HG03039 (cell line): ENCODE measurements at regions not wholly inside any gene's neighbourhood (a gene's known extent, or its start where the extent isn't known, plus 50 kb on each side); places are given as distances from the start of the nearest gene placed in this dataset.
"Not testable (repeated sequence)": the region's sequence is repeated elsewhere in the genome, so short reads cannot be mapped to it uniquely, and the experiment has no call there.

Source experiments
- ATAC-seq: cut with Tn5 transposase; IDR thresholded peaks from one replicate; pipeline ENCODE4 v1.9.1; 2021; ENCODE audit warnings: mild to moderate bottlenecking, moderate library complexity; ENCODE audit not compliant: unreplicated experiment

DNA sequence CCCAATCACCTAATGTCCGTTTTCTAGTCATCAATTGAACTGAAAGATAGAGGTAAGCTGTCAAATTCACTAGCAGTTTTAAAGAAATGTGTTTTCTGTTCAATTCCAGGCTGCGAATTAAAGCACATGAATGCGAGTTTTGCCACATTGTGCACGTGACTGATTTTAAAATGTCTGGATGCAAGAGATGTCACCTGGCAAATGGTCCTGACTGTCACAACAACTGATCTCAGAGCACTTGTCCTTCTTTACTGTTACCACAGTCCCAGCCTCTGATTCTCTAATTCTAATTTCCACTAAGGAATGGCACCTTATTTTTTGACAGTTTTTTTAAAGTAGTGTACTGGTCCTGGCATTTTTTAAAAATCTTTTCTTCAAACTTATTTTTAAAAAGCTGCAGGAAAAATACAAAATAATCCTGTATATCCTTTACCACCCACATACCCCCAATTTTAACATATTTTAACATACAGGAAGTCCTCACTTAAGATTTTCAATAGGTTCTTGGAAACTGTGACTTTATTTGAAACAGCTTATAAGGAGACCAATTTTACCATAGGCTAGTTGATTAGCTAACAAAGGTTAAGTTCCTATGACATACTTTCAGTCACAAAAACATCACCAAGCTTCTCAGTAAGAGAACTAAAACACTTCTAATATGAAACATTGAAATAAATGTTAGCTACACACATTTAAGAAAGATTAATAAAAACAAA lies 1364.3 kb downstream of the EFNA5 start:
- ATAC-seq: no peak

DNA sequence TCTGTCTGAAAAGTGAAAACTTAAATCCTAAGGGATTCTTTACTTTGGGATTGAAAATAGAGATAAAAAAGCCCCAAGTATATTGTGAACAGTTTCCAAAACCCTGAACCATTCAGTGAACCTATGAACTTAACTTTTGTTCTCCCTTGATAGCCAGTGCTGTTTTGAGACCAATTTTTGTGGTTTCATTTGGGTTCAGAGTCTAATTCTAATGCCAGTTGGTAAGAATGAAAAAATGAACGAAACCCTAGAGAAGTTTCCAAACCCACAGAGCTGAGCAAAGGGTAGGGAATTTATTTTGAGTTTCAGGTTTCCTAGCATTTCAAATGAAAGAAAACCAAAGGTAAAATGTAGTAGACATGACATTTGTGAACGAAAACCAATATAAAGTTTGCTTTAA lies 1366.8 kb downstream of the EFNA5 start:
- no peak for ATAC-seq

DNA sequence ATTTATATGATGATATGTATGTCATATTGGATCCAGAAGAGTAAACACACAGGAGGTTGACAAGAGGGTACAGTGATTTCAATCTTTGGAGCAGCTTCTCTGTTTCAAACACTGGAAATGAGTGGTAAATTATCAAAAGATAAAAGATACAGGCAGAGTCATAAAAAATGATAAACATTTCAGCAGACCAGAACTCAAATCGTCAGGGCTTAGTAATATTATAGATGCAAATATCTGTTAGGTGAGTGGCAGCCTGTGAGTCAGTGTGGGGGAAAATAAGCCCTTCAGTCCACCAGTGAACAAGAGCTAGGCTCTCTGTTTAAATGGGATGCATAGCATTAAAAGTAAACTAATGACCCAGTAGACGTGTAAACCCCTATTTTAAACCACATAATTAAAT lies 1378.1 kb downstream of the EFNA5 start:
- no peak for ATAC-seq

DNA sequence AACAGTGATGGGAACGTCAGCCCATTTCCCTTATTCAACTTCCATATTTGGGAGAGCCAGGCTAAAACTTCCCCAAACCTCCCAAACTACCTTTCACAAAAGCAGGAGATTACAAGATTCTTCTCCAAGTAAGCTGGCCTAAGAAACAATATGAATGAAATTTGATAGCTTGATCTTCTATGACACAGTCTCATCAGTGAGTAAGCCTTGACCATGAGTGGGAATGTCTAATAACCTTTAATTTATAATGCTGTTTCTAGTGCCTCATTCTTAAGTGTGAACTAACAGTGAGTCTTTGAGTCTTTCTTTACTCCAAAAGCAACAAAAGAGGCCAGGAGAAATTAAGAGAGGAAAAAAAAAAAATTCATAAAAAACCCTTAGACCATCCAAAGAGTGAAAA lies 1379.9 kb downstream of the EFNA5 start:
- ATAC-seq: no peak

DNA sequence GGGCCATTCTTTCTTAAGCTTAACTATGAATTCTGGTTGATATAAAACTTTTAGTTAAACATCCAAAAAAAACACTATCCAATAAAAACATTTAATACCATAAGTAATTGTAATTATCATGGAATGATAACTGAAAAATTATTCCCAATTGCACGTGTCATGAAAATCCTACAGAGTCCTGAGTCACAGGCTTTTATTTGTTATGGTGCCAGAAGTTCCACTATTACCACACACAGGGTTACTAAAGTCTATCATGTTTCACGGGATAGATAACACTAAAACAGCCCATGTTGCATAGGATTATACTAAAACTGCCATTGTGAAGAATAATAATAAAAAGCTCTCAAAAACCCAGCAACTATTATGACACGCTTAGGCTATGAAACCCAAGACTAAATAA lies 1381.8 kb downstream of the EFNA5 start:
- no peak for ATAC-seq

DNA sequence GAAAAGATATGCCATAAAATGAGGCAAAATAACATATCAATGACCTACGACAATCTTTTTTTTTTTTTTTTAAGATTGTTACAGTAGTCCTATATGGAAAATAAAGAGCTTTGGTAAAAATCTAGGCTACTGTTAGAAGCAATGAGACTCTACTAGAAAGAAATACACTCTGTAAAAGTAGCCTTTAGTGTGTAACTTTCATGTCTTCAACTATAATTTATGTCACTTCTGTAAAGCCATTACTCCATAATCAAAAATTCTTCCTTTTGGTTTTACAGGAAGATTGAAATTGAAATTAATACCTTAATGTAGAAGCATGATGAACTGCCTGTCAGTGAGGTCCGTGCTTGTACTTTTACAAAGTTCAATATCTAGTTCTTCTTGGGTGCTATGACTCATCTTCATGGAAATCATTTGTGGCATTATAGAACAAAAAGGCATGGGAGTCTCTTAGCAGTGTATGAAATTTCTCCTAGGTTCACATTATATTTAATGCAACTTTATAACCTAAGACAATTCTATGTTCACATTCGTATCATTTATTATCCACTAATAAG lies 1393.1 kb downstream of the EFNA5 start:
- no peak for ATAC-seq

DNA sequence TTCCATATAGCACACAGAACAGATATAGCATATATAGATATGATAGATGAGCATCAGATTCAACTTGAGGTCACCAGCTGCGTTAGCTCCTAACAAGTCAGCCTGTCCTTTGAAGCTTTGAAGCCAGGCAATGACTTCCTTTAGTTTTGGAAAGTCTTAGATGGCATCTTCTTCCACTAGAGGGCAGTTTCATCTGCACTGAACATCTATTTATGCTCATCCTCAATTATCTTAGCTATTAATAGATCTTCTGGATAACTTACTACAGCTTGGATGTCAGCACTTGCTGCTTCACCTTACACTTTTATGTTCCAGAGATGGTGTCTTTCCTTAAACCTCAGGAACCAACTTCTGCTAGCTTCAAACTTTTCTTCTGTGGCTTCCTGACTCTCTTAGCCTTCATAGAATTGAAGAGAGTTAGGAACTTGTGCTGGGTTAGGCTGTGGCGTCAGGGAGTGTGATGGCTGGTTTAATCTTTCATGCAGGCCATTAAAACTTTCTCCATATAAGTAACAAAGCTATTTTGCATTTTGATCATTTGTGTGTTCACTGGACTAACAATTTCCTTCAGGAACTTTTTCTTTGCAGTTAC lies 1401.4 kb downstream of the EFNA5 start:
- no peak for ATAC-seq

DNA sequence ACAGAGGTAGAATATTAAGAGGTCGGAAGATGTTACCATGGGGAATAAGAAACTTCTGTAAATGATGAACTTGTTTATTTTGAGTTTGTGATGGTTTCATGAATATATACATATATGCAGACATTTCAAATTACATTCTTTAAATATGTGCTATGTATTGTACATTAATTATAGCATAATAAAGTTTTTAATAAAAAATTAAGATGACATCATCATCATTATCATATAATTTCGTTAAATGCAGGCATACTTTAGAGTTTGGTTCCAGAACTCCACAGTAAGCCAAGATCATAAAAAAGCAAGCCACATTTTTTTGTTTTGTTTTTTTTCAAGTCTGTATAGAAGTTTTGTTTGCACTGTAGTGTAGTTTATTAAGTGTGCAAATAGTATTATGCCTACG lies 1403.5 kb downstream of the EFNA5 start:
- no peak for ATAC-seq

DNA sequence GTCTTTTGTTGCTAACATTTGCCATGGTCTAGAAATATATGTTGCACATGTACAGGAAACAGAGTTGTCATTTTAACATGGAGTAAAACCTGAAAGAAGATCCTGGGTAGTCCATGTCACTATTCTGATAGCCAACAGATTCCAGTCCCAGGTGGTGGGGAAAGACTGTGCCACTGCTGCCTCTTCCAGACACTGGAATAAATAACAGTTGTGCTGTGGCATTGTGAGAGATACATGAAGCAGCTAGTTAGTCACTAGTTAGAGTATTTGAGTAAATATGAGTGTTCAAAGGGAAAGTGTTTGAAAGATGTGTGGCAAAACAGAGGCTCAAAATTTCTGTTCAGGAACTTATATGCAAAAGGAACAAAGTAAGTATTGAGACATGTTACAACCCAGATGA lies 1408.3 kb downstream of the EFNA5 start:
- no peak for ATAC-seq

DNA sequence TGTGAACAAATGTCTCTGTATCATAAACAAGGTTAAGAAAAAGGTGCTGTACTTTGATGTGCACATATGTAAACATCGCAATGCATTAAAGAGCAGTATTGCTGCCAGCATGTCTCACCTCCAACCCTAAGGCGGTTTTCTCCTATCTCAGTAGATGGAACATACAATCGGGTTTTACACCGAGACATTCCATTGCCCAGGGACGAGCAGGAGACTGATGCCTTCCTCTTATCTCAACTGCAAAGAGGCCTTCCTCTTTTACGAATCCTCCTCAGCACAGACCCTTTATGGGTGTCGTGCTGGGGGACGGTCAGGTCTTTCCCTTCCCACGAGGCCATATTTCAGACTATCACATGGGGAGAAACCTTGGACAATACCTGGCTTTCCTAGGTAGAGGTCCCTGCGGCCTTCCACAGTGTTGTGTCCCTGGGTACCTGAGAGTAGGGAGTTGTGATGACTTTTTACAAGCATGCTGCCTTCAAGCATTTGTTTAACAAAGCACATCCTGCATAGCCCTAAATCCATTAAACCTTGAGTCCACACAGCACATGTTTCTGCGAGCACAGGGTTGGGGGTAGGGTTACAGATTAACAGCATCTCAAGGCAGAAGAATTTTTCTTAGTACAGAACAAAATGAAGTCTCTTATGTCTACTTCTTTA lies 1411.2 kb downstream of the EFNA5 start:
- not testable (repeated sequence) for ATAC-seq

DNA sequence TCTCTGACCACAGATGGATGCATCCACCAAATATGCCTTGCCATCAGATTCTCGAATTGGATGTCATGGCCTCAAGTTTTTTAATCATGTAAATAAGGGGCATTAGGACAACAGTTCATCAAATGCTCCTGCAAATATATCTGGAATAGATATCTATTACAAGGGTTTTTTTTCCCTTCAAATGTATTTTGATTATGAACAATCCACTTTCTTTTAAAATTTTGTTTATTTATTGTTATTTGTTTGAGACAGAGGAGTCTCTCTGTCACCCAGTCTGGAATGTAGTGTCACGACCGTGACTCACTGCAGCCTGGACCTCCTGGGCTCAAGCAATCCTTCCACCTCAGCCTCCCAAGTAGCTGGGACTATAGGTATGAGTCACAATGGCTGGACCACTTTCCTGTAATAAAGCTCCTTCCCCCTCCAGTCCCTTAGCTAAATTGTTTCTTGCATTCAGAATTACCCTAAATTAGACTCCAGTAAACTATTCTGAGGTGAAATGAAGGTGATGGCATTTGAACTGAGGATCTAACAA lies 1412.1 kb downstream of the EFNA5 start:
- ATAC-seq: no peak

DNA sequence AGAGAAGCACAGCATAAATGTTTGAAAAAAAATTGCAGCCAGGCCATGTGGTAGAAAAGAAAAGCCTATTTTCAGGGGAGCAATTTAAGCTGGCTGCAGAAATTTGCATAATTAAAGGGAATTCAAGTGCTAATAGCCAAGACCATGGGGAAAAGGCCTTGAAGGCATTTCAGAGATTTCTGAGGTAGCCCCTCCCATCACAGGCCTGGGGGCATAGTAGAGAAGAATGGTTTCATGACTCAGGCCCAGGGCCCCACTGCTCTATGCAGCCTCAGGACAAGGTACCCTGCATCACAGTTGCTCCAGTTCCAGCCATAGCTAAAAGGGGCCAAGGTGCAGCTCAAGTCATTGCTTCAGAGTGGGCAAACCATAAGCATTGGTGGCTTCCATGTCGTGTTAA lies 1416.0 kb downstream of the EFNA5 start:
- ATAC-seq: no peak

DNA sequence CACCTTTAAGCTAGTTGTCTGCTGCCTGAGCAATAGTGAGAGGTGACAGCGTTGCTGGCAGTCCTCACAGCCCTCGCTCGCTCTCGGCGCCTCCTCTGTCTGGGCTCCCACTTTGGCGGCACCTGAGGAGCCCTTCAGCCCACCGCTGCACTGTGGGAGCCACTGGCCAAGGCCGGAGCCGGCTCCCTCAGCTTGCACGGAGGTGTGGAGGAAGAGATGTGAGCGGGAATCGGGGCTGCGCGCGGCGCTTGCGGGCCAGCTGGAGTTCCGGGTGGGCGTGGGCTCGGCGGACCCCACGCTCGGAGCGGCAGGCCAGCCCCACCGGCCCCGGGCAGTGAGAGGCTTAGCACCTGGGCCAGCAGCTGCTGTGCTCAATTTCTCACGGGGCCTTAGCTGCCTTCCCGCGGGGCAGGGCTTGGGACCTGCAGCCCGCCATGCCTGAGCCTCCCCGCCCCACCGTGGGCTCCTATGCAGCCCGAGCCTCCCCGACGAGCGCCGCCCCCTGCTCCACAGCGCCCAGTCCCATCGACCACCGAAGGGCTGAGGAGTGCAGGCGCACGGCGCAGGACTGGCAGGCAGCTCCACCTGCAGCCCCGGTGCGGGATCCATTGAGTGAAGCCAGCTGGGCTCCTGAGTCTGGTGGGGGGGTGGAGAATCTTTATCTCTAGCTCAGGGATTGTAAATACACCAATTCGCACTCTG lies 1424.5 kb downstream of the EFNA5 start:
- ATAC-seq: not testable (repeated sequence)

DNA sequence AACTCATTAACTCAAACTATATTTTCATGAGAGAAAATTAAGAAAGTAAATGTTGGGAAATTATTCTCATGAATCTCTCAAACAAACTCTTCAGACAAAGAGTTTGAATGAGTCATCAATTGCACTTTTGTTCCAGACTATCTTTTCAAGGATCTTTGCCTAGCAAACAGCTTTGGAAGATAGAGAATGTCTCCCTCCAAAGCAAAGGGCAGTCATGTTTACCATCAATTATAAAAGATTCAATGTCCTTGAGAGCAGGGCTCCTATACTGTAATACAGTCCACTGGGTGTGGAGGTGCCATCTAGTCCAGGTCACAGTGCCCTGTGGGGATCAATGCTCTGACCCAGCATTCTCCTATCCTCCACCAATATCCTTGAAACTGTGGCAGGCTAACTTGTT lies 1429.3 kb downstream of the EFNA5 start:
- ATAC-seq: no peak

DNA sequence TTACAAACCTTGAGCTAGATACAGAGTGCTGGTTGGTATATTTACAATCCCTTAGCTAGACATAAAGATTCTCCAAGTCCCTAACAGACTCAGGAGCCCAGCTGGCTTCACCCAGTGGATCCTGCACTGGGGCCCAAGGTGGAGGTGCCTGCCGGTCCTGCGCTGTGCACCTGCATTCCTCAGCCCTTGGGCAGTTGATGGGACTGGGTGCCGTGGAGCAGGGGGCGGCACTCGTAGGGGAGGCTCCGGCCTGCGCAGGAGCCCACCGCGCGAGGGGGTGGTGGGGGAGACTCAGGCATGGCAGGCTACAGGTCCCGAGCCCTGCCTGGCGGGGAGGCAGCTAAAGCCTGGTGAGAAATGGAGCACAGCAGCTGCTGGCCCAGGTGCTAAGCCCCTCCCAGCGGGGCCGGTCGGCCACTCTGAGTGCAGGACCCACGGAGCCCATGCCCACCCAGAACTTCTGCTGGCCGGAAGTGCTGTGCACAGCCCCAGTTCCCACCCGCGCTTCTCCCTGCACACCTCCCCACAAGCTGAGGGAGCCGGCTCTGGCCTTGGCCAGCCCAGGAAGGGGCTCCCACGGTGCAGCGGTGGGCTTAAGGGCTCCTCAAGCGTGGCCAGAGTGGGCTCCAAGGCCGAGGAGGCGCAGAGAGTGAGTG lies 1464.7 kb downstream of the EFNA5 start:
- no peak for ATAC-seq

DNA sequence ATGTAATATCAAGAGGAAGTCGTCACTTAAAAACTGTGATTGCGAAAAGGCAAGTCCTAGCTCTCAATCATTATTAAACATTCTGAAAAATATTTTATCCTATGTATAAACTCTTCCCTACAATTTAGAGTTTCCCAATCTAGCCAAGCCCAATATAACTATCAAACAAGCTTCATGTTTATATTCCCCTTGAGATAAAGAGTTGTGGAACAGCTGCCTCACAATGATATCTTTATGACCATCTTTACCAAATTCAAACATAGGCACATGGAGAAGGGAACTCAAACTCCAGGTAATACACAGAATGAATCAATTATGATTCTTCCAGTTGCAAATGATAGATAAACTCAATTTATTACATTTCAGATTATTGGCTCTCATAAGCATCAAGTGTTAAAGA lies 1468.7 kb downstream of the EFNA5 start:
- no peak for ATAC-seq

DNA sequence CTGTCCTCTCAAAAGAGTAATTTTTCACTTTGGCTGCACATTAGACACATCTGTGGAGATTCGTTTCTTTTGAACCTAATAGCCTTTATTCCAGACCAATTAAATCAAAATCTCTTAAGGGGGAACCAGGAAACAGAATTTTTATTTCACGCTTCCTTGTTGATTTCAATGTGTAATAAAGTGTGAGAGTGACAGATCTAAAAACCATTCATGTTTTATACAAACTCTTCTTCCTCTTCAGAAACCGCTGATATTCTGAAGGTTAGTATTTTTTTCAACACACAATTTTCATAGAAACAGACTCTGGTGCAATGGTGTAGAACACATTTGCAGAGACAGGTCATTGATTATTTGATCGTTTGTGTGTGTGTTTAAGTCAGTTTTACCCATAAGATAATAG lies 1469.8 kb downstream of the EFNA5 start:
- no peak for ATAC-seq

DNA sequence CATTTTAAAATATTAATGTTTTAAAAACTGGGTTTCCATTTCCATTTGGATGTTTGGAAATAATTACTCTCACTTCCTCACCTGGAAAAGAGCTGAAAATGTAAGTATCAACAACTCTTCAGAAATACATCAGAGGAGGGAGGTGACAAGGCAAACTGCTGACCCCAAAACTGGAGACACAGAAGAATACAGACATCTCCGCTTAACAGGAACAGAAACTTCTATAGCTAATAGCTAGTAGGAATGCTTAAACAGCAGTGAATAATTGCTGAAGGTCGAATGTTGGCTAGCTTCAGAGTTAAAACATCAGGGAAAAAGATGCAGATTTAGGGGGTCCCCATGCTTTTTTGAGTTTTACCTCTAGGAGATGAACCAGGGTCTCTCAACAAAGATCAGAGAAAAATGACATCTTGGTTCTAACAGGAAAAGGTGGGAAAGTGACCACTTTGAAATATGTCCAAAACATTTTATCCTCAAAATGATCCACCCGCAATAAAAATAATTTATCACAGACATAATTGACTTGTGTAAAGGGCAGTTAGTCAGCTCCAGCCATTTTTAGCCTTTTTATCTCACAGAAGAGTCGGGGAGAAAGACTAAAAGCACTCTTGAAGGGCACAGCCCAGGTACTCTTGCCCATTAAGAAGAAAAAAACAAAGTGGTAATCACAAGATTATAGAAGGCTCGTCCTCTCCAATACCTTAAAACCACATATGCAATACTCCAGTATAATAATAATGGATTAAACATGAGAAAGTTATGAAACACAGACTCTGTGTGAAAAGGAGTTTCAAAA lies 1474.9 kb downstream of the EFNA5 start:
- ATAC-seq: no peak

DNA sequence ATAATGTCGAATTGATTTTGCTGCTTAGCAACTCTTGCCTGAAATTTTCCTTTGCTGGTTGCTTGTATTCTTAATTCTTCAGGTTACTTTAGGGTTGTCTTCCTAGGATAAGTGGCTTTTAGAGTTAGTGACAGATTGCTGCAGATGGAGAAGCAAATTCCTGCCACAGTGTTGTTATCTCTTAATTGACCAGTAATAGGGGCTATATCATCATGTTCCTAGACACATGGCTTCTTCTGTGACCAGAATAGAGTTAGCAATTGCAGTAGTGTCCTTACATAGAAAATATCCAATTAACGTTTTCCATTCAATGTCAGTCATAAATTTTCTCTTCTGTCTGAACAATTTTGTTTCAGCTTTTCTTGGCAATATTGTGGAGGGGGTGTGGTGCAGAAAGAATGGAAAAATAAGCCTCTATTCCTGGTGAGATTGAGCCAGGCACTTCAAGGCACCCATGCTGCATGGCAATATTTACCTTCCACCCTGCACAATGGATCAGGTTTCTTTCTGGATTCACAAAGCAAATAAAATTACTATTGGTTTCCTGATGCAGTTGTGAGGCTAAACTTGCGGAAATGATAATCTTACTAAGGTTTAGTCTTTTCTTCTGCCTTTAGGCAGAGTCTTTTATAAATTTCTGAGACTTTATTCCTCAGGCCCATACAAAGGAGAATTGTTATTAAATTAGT lies 1481.5 kb downstream of the EFNA5 start:
- no peak for ATAC-seq
